ENCODE measurements at regions not wholly inside any gene's neighbourhood (a gene's known extent, or its start where the extent isn't known, plus 50 kb on each side); places are given as distances from the start of the nearest gene placed in this dataset.

DNA sequence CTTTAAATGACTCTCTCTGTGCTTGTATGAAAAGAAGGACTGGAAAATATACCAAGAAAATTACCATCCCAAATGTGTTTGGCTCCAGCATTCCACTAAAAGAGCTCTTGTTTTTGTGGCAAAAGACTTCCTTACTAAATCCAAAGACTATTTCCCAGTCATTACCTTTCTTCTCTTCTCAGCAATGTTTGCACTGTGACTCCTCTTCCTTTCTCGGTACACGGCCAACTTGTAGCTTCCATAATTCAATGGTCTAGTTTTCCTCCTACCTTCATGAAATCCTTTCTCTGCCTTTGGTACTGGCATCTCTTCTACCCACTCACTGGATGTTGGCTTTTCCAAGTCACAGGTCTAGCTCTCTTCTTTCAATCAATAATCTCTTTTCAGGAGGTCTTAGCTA, 568.5 kb upstream of the JAG1 start:
- TF ChIP-seq, protein P1, sequence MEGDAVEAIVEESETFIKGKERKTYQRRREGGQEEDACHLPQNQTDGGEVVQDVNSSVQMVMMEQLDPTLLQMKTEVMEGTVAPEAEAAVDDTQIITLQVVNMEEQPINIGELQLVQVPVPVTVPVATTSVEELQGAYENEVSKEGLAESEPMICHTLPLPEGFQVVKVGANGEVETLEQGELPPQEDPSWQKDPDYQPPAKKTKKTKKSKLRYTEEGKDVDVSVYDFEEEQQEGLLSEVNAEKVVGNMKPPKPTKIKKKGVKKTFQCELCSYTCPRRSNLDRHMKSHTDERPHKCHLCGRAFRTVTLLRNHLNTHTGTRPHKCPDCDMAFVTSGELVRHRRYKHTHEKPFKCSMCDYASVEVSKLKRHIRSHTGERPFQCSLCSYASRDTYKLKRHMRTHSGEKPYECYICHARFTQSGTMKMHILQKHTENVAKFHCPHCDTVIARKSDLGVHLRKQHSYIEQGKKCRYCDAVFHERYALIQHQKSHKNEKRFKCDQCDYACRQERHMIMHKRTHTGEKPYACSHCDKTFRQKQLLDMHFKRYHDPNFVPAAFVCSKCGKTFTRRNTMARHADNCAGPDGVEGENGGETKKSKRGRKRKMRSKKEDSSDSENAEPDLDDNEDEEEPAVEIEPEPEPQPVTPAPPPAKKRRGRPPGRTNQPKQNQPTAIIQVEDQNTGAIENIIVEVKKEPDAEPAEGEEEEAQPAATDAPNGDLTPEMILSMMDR (IDR thresholded peaks at IDR 0.05; ENCODE audit: low read depth, low read length) = no peak
- TF ChIP-seq EZH2phosphoT487 (IDR thresholded peaks at IDR 0.05; ENCODE audit: low read depth) = no peak

Measured in OCI-LY3 (cell line).